H1 (cell line): ENCODE measurements at regions not wholly inside any gene's neighbourhood (a gene's known extent, or its start where the extent isn't known, plus 50 kb on each side); places are given as distances from the start of the nearest gene placed in this dataset.

ENCODE experiments used
- CHD7 ChIP-seq: fragments of 300-600 bp; sonication (generic); IDR thresholded peaks from 2 replicates; pipeline ENCODE4 v1.7.1; 2012; ENCODE audit warnings: low read length, moderate library complexity, mild to moderate bottlenecking, inconsistent platforms; ENCODE audit not compliant: insufficient replicate concordance
- JUND ChIP-seq: IDR thresholded peaks from 2 replicates; pipeline ENCODE4 v1.6.1; 2011; ENCODE audit warnings: mild to moderate bottlenecking, improper control_type of control experiment, low read length
- SP1 ChIP-seq: IDR thresholded peaks from 2 replicates; pipeline ENCODE4 v1.6.1; 2011; ENCODE audit warnings: low read depth, low read length
- SP4 ChIP-seq: IDR thresholded peaks from 2 replicates; pipeline ENCODE4 v1.6.1; 2012; ENCODE audit warnings: low read length, inconsistent platforms
- YY1 ChIP-seq: IDR thresholded peaks from 2 replicates; pipeline ENCODE4 v1.6.1; 2011; ENCODE audit warnings: low read depth, mild to moderate bottlenecking, low read length

GRCh38 chrY:8622856-8623255 lies 714.4 kb upstream of the TSPY4 start (continued):
- TF ChIP-seq CHD7 (no peak), SP4 (no peak), YY1 (no peak), SP1 (no peak), JUND (no peak)
